Activated naive CD4-positive, alpha-beta T cell treated with anti-CD3 and anti-CD28 coated beads, Interleukin-2, amount 50 U/mL, for 72 hours (primary cell): ENCODE measurements at regions not wholly inside any gene's neighbourhood (a gene's known extent, or its start where the extent isn't known, plus 50 kb on each side); places are given as distances from the start of the nearest gene placed in this dataset.

Experiments used
- ATAC-seq, 2 donors: fragments of 150-1000 bp; cut with Tn5 transposase; 2 replicates each; pipeline ENCODE4 v1.10.0; 2021; ENCODE audit warnings: mild to moderate bottlenecking in 2 of 2, moderate library complexity in 2 of 2
- DNase-seq, 2 donors: peaks; one replicate each; pipeline ENCODE4 v3.0.0; 2021 to 2022; ENCODE audit warnings: low spot score in 2 of 2
- H3K27ac Mint-ChIP-seq, 2 donors: one replicate each; pipeline ENCODE4 v1.8.0; 2022; ENCODE audit warnings: mild to moderate bottlenecking in 2 of 2, mixed read lengths in 2 of 2
- H3K36me3 Mint-ChIP-seq, 2 donors: one replicate each; pipeline ENCODE4 v1.8.0; 2022; ENCODE audit warnings: mixed read lengths in 2 of 2
- H3K9me3 Mint-ChIP-seq, 2 donors: one replicate each; pipeline ENCODE4 v1.8.0; 2022; ENCODE audit warnings: mixed read lengths in 2 of 2

DNA sequence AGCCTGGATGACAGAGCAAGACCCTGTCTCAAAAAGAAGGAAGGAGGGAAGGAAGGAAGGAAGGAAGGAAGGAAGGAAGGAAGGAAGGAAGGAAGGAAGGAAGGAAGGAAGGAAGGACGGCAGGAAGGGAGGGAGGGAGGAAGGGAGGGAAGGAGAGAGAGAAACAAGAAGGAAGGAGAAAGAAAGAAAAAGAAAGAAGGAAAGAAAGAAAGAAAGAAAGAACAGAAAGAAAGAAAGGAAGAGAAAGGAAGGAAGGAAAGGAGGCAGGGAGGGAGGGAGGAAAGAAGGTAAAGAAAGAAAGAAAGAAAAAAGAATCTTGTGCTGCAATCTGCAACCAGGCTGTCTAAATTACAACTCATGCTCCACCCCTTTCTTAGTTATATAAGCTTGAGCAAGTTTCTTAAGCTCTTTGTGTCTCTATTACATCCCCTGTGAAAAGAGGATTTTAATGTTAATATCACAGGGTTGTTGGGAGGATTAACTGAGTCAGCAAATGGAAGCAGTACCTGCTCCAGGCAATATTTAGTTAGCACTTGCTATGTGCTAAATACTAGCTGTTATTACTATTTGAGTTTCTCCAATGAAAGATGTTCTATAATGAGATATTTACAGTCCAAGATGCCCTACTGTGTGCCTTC is 917.9 kb upstream of the AUTS2 start:
- Mint-ChIP-seq H3K36me3 (peaks cover 0 to 5% of the 10 kb centered on the region in 2 donors), H3K9me3 (peaks cover 22 to 27% of the 10 kb centered on the region in 2 donors), H3K27ac (no peak overlapping the region)
- no peak for ATAC-seq
- no peak for DNase-seq

DNA sequence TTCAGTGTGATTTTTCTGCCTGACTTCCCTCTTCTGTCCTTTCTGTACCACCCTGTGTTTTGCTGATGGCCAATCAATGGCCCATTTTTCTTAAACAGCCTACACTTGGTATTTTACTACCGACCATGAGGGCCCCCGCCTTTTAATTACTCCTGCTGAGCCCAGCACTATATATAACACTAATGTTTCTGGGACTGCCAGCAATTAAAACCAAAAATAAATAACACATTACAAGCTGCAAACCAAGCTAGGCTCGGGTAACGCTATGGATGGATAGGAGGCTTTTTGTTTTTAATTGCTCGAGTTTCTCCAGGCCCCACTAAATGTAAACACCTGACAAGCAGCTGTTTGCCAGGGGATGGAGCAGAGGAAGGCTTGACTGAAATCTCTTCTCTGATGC is 915.4 kb upstream of the AUTS2 start:
- no peaks in the 10 kb centered on the region for H3K36me3 Mint-ChIP-seq
- H3K27ac Mint-ChIP-seq = no peak overlapping the region
- ATAC-seq (no peak), DNase-seq (no peak)
- H3K9me3 Mint-ChIP-seq = peaks cover 16 to 21% of the 10 kb centered on the region in 2 donors

DNA sequence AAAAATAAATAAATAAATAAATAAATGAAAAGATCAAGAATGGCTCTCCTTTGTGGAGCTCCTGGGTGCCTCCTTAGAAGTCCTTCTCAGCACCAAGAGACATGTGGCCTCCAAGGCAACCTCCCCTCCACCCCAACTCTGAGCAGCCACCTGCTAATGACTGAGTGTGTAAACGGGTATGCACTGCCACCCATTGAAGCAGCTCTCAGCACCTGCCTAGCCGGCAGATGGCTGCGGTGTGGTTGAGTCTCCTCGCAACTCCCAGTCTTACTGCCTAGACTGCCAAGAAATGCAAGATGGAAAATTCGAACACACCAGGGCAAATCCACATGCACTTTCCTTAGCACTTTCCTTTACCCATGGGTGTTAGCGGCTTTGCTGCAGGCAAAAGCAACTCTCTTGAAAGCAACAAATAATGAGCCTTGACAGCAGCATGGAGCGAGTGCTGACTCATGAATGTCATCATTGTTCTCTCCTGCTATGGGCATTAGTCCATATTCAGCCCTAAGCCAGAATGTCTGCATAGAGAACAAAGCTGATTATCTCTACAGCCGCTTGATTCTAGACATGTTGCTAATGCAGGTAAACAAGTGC is 913.9 kb upstream of the AUTS2 start:
- H3K36me3 Mint-ChIP-seq = peaks cover 0 to 7% of the 10 kb centered on the region in 2 donors
- ATAC-seq = no peak
- no peak overlapping the region for H3K27ac Mint-ChIP-seq

DNA sequence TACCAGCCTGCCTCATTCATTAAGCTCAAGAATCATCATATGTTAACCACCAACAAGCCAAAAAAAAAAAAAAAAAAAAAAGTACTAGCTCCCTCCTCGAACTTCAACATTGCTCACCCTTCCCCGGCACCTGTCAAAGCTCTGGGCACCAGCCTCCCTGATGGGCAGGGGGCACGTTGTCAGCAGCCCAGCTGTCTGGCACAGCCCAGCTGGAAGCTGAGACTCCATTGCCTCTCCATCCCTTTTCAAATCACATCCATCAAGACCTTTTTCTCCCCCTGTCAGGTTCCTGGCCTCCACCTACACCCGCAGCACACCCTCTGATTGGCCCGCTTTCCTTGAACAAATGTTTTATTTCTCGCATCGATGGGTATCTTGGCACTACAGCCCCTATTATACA is 913.3 kb upstream of the AUTS2 start:
- DNase-seq = no peak
- peaks cover 0 to 7% of the 10 kb centered on the region in 2 donors for H3K36me3 Mint-ChIP-seq
- H3K9me3 Mint-ChIP-seq = peaks cover 13 to 22% of the 10 kb centered on the region in 2 donors
- peak overlapping the region in 1 of 2 donors; percentile 68 for H3K27ac Mint-ChIP-seq
- no peak for ATAC-seq

More for the DNA sequence above, 913.9 kb upstream of the AUTS2 start:
- H3K9me3 Mint-ChIP-seq = peaks cover 17 to 26% of the 10 kb centered on the region in 2 donors
- no peak for DNase-seq

DNA sequence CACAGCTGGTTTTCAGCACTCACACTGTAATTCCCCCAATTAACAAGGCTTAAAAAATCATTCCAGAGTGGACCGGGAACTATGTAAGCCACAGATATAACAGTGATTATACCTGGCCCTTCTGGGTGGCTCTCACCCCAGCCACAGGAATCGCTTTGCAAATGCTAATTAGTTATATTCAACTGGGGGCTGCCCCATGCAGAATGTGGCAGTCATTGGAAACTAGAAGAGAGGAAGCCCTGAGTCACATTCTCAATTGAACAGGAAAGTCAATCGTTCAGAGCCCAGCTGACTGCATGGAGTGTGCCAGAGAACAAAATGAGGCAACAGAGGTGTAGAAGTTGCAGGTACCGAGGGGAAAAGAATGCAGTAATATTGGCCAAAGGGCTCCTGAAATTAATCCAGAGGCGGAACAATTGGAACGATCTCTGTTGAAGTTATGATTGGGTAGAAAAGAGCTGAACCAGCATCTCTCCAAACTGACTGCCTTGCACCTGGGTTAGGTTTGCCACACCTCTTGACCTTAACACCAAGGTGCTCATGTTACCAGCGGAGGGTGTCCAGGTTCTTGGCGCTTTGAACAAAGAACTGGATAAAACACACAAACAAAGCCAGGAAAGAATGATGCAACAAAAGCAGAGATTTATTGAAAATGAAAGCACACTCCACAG is 909.7 kb upstream of the AUTS2 start:
- Mint-ChIP-seq H3K27ac (no peak overlapping the region), H3K36me3 (peaks cover 0 to 12% of the 10 kb centered on the region in 2 donors), H3K9me3 (peaks cover 13 to 36% of the 10 kb centered on the region in 2 donors)
- DNase-seq (no peak), ATAC-seq (no peak)

DNA sequence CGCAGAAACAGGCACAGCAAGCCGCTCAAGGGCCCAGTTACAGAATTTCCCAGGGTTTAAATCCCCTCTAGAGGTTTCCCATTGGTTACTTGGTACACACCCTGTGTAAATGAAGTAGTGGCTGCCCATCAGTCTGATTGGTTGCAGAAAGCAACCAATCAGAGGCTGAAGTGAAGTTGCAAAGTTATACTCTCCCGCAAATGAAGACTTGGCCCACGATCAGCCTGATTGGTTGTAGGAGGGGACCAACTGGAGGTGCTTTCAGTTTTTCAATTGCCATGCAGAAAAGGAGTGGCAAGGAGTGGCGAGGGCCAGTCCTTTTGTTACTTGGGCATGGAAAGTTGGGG is 909.2 kb upstream of the AUTS2 start:
- Mint-ChIP-seq H3K36me3 (peaks cover 0 to 13% of the 10 kb centered on the region in 2 donors), H3K9me3 (peaks cover 13 to 37% of the 10 kb centered on the region in 2 donors), H3K27ac (no peak overlapping the region)
- DNase-seq (no peak), ATAC-seq (no peak)

DNA sequence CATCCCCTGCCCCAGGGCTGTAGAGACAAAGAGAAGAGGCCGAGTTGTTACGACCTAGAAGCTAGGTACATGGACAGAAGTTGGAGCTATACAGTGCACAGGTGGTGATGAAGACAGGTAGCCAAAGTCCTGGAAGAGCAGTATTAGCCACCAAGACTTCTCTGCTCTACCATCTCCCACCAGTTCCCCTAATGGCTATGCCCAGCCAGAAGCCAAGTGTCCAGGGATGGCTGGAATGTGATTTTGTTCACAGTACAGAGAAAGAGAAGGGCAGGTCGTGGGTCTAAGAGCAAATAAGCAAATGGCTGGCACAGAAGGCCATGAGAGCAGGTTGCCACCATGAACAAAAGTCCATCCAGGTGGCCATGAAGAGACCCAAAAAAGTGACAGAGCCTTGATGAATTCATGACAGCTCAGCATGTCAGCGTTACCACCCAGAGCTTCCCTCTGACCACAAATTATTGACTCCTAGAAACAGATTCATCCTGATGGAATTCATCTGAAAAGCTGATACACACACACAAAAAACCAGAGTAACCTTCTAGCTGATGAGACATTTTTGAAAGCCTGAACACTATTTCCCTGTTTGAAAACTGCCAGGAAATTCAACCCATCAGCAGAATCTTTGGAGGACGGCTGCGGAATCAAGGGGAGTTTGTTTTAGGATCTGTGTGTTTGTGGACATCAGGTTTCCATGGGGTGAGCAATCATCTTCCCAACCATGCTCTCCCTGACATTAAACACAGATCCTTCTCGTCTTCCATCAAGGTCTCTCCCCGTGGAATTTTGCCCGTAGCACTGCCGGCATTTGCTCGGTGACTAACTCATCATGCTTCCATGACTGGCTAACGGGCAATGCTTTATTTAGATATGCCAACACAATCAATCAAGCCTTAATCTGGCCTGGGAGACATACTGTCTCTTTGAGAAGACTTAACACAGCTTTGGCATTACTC is 906.7 kb upstream of the AUTS2 start:
- Mint-ChIP-seq H3K36me3 (peaks cover 0 to 19% of the 10 kb centered on the region in 2 donors), H3K9me3 (peaks cover 25 to 41% of the 10 kb centered on the region in 2 donors), H3K27ac (no peak overlapping the region)
- DNase-seq (no peak), ATAC-seq (no peak)

DNA sequence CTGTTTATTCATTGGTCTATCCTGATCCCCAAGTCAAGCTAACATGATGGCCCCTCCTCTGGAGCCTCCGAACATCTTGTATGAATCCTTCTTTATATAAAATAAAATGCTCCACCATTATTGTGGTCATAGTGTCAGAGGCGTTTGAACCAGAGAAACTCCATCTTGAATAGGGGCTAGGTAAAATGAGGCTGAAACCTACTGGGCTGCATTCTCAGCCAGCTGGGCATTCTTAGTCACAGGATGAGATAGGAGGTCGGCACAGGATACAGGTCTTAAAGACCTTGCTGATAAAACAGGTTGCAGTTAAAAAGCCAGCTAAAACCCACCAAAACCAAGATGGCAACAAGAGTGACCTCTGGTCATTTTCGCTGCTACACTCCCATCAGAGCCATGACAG is 905.8 kb upstream of the AUTS2 start:
- DNase-seq (no peak), ATAC-seq (no peak)
- Mint-ChIP-seq H3K27ac (no peak overlapping the region), H3K36me3 (peaks cover 0 to 24% of the 10 kb centered on the region in 2 donors), H3K9me3 (peaks cover 25 to 44% of the 10 kb centered on the region in 2 donors)

DNA sequence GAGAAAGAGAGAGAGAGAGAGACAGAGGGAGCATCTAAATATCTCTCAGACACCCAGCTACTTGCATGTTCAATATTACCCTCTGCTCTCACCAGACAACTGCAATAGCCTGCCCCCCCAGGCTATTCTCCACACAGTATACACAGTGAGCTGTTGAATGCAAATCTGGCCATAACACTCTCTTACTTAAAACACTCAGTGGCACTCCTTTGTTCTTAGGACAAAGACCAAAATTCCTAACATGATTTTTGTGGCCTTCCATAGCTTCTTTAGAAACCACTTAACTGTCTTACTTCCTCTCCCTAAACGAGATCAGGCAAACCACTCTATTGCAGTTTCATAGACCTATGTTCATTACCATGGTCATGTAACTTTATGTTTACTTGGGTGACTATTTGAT is 903.6 kb upstream of the AUTS2 start:
- Mint-ChIP-seq H3K27ac (no peak overlapping the region), H3K9me3 (peaks cover 19 to 36% of the 10 kb centered on the region in 2 donors), H3K36me3 (peaks cover 0 to 16% of the 10 kb centered on the region in 2 donors)
- DNase-seq (no peak), ATAC-seq (no peak)

DNA sequence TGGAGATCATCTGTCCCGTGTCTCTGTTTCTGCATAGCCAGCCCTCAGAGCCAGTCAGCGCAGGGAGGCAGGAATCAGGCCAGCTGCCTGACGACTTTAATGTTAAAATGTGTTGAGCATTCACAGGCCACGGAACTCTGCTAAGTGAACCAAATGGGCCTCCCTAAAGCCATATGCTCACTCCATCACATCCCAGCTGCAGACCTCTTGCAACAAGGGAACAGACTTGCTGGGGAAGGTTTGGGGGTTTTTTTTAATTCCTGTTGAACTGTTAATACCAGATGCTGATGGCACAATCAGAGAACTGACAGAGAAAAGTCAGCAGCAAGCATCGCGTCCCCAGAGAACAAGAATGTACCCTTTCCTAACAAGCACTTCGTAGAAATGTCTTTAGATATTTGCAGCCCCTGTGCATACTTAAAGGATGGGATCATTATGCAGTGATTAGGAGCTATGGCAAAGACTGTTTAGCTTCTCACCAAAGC is 900.4 kb upstream of the AUTS2 start:
- Mint-ChIP-seq H3K36me3 (peaks cover 0 to 11% of the 10 kb centered on the region in 2 donors), H3K9me3 (peaks cover 16 to 25% of the 10 kb centered on the region in 2 donors), H3K27ac (no peak overlapping the region)
- DNase-seq (no peak), ATAC-seq (no peak)

DNA sequence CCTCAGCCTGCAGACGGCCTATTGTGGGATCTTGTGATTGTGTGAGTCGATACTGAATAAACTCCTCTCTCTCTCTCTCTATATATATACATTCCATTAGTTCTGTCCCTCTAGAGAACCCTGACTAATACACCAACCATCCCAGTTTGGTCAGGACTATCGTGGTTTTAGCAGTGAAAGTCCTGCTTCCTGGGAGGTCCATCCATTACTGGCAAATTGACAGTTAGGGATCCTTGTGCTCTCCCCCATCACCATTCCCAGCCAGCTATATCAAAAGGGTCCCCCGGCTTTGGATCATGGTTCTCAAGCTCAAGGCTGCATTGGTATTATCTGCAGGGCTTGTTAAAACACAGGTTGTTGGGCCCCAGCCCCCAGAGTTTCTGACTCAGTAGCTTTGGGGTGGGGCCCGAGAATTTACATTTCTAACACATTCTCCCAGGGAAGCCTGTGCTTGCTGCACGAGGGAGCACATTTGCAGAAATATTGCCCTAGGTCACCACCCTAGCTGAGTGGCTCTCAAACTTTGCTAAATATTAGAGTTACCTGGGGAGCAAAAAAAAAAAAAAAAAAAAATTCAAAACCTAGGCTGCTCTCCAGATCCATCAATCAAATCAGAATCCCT is 899.1 kb upstream of the AUTS2 start:
- H3K36me3 Mint-ChIP-seq = peaks cover 0 to 10% of the 10 kb centered on the region in 2 donors
- ATAC-seq (no peak), DNase-seq (no peak)
- H3K27ac Mint-ChIP-seq = no peak overlapping the region
- peaks cover 15 to 25% of the 10 kb centered on the region in 2 donors for H3K9me3 Mint-ChIP-seq

DNA sequence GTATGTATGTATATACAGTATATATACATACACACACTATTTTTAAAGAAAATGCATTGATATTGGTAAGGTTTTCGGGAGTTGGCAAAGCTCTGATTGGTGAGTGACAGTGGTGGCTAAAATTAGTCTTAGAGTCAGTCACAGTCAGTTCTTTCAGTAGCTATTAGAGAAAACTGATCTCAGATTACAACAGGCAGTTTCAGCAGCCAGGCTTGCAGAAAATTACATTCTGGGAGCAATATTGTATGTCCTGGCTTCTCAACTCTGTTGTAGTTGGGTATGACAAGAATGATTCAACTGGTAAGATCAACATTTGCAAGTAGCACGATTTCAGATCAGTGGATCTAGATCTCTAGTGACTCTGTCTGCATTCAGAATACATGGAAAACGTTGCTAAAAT is 897.9 kb upstream of the AUTS2 start:
- Mint-ChIP-seq H3K36me3 (peaks cover 0 to 5% of the 10 kb centered on the region in 2 donors), H3K9me3 (peaks cover 4 to 20% of the 10 kb centered on the region in 2 donors), H3K27ac (no peak overlapping the region)
- no peak for ATAC-seq
- DNase-seq = no peak

DNA sequence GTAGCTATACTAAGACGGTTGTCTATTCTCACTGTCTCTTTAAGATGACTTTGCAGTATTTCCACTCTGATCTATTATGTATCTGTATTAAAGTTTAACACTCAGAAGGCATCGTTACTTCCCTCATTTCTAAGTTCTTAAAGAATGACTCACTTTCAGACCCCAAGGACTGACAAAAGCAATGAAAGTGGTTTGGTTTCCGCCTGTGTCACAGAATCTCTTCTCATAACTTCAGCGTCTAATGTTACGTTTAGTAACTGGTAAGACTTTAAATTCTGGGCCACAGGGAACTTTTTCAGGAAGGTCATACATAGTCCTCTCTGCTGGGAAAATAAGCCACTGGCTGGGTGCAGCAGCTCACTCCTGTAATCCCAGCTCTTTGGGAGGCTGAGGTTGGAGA is 892.0 kb upstream of the AUTS2 start:
- ATAC-seq = no peak
- no peak overlapping the region for H3K27ac Mint-ChIP-seq
- no peak for DNase-seq
- H3K36me3 Mint-ChIP-seq = no peaks in the 10 kb centered on the region
- peaks cover 20 to 27% of the 10 kb centered on the region in 2 donors for H3K9me3 Mint-ChIP-seq

DNA sequence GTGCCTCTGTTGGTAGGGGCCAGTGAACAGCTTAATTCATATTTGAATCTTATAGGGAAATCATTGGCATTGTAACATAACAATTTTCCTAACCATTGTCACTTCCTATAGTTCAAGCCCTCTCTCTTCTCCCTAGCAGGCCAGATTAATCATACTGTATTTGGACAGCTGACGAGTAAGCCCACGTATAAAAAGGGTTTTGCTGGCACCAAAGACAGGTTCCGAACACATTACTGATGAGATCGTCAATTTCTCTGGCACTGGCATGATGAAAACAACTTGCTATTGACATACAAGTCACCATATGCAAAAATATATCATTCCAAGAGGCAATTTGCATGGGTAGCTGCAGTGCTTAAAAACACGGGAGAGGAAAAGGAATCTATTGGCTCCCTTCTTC is 891.1 kb upstream of the AUTS2 start:
- Mint-ChIP-seq H3K36me3 (no peaks in the 10 kb centered on the region), H3K9me3 (peaks cover 24 to 31% of the 10 kb centered on the region in 2 donors), H3K27ac (no peak overlapping the region)
- ATAC-seq (no peak), DNase-seq (no peak)

DNA sequence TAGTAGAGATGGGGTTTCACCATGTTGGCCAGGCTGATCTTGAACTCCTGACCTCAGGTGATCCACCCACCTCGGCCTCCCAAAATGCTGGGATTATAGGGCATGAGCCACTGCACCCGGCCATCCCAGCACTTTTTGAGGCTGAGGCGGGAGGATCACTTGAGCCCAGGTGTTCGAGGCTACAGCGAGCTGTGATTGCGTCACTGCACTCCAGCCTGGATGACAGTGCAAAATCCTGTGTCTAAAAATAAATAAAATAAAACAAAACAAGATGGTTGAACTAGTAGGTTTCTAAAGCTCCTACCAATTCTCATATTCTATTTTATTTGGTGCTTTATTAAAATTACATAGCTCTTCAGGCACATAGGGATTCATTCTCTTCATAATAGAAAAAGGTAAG is 890.3 kb upstream of the AUTS2 start:
- no peak overlapping the region for H3K27ac Mint-ChIP-seq
- no peak for ATAC-seq
- H3K9me3 Mint-ChIP-seq = peaks cover 24 to 36% of the 10 kb centered on the region in 2 donors
- peaks cover 0 to 2% of the 10 kb centered on the region in 2 donors for H3K36me3 Mint-ChIP-seq
- no peak for DNase-seq

DNA sequence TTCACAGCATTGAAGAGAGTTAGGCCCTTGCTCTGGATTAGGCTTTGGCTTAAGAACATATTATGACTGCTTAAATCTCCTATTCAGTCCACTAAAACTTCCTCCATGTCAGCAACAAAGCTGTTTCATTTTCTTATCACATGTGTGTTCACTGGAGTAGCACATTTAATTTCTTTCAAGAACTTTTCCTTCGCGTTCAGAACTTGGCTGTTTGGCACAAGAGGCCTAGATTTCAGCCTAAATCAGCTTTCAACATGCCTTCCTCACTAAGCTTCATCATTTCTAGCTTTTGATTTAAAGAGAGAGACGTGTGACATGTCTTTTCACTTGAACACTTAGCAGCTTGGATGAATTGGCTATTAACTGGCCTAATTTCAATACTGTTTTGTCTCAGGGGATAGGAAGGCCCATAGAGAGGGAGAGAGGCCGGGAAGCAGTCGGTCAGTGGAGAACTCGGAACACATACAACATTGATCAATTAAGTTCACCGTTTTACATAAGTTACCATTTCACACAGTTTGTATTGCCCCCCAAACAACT is 885.2 kb upstream of the AUTS2 start:
- peaks cover 0 to 5% of the 10 kb centered on the region in 2 donors for H3K36me3 Mint-ChIP-seq
- peaks cover 26 to 27% of the 10 kb centered on the region in 2 donors for H3K9me3 Mint-ChIP-seq
- H3K27ac Mint-ChIP-seq = no peak overlapping the region
- DNase-seq = no peak
- no peak for ATAC-seq
